NOMO-1 treated with DMSO at 0.1 percent for 48 hours (cell line): ENCODE measurements at regions not wholly inside any gene's neighbourhood (a gene's known extent, or its start where the extent isn't known, plus 50 kb on each side); places are given as distances from the start of the nearest gene placed in this dataset.
A peak's percentile ranks its signal among the peaks of the same experiment; 100 is the strongest.
"Not testable (repeated sequence)": the region's sequence is repeated elsewhere in the genome, so short reads cannot be mapped to it uniquely, and the experiment has no call there.

ENCODE experiments used
- DNase-seq: peaks from one replicate; lab custom pipeline; 2025; ENCODE audit not compliant: unreplicated experiment; lab: John Stamatoyannopoulos, UW

DNA sequence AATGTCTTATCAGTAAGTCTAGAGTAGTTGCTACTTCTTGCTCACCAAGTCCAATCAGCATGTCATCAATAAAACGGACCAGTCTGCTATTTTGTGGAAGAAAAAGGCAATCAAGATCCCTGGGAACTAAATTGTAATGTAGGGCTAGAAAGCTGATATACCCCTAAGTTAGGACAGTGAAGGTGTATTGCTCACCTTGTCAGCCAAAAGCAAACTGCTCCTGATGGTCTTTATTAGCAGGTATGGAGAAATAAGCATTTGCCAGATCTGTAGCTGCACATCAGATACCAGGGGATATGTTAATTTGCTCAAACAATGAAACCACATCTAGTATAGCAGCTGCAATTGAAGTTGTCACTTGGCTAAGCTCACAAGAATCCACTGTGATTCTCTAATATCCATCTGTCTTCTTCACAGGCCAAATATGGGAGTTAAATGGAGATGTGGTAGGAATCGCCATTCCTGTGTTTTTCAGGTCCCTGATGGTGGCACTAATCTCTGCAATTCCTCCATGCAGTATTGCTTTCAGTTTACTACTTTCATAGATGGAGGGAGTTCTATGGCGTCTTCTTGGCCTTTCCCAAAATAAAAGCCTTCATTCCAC lies 75.0 kb downstream of the TMEM237 start:
- no peak for DNase-seq

DNA sequence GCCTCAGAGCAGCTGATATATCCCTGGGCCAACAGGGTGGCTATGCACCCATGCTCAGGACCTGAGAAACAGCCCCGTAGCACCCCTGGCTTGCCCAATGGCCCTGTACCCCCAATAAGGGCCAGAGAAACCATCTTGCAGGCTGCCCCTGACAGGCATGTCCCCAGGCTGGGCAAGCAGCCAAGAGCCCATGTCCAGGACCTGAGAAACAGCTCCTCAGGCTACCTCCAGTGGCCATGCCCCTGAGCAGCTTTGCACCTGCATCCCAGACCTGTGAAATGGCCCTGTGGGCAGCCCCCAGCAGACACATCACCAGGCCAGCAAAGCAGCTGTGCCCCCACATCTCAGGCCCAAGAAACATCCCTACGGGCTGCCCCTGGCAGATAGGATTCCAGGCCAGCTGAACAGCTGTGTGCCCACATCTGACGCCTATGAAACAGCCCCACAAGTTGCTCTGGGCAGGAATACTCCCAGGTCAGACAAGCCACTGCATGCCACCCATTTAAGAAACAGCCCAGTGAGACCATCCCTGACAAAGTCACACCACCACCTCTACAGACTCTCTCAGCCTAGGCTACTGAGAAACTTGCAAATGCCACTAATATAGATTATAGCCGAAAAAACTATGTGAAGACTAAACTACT lies 84.1 kb downstream of the TMEM237 start:
- DNase-seq = no peak

DNA sequence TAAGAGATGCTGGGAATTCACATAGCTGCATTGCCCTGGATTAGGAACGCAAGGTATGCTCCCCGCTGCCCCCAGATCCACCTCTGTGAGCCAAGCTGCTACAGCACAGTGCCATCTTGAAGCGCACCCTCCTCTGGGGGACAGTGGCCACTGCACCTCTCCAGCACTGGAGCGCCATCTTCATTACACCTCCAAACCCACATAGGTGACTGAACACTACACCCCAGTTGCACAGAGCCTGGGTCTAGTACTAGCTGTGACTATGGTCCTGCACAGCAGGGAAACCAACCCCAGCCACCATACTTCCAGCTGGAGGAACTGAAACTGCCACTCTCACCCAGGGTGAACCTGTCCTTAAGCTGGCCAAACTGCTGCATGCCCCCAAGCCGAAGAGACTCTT lies 84.6 kb downstream of the TMEM237 start:
- DNase-seq = peak; percentile 51

DNA sequence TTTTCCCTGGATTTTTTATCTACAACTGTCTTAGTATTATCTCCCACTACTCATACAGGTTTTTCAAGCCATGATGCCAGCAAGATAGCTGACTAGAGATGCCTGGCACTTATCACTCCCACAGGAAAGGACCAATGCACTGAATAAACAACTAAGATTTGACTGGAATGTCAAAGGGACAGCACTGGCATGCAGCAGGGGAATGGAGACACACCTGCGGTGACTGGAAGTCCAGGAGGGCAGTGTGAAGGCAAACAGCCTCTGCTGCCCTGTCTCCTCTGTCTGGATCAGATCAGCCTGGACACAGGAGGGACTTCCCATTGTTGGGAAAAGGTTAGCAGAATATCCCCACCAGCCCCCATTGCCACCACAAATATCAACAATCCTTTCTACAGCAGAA lies 85.1 kb downstream of the TMEM237 start:
- DNase-seq = no peak

DNA sequence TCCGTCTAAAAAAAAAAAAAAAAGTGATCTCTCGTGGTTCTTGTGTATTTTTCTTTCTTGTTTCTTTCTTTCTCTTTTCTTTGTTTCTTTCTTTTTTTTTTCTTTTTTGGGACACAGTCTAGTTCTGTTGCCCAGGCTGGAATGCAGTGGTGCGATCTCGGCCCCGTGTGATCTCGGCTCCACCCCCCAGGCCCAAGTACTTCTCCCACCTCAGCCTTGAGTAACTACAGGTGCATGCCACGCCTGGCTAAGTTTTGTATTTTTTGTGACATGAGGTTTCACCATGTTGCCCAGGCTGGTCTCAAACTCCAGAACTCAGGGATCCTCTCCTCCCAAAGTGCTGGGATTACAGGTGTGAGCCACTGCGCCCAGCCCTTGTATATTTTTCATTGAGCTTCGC lies 91.4 kb downstream of the TMEM237 start:
- no peak for DNase-seq

DNA sequence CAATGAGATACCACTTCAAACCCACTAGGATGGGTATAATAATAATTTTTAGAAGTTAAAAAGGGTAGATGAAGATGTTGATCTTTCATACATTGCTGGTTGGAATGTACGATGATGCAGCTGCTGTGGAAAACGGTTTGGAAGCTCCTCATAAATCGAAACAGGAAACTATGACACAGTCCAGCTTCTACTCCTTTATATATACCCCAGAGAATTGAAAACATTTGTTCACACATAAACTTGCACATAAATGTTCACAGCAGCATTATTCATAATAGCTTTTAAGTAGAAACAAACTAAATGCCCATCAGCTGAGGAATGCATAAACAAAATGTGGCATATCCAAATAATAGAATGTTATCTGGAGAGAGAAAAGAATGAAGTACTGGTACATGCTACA lies 95.0 kb downstream of the STRADB start:
- DNase-seq = no peak

DNA sequence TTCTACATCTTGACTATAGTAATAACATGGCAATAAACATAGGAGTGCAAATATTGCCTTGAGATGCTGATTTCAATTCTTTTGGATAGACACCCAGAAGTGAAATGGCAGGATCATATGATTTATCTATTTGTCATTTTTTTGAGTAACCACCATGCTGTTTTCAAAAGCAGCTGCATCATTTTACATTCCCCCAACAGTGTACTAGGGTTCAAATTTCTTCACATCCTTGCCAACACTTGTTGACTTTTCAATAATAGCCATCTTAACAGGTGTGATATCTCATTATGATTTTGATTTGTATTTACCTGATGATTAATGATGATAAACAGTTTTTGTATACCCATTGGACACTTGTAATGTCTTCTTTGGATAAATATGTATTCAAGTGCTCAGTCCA lies 90.8 kb downstream of the STRADB start:
- no peak for DNase-seq

DNA sequence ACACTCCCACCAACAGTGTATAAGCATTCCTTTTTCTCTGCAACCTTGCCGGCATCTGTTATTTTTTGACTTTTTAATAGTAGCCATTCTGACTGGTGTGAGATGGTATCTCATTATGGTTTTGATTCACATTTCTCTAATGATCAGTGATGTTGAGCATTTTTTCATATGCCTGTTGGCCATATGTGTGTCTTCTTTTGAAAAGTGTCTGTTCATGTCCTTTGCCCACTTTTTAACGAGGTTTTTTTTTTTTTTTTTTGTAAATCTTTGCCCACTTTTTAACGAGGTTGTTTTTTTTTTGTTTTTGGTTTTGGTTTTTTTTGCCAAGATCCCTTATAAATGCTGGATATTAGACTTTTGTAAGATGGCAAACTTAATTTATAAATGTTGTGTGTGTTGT lies 87.7 kb downstream of the STRADB start:
- DNase-seq = not testable (repeated sequence)

DNA sequence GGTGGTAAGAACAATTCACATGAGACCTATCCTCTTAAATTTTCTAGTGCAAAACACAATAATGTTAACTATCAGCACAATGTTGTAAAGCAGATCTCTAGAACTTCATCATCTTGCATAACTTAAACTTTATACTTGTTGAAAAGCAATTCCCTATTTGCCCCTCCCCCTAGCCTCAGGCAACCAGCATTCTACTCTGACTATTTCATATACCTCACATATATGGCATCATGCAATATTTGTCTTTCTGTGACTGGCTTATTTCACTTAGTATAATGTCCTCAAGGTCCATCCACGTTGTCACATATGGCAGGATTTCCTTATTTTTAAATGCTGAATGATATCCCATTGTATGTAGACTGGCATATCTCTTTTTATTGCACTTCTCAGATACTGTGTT lies 86.5 kb downstream of the STRADB start:
- DNase-seq = no peak

DNA sequence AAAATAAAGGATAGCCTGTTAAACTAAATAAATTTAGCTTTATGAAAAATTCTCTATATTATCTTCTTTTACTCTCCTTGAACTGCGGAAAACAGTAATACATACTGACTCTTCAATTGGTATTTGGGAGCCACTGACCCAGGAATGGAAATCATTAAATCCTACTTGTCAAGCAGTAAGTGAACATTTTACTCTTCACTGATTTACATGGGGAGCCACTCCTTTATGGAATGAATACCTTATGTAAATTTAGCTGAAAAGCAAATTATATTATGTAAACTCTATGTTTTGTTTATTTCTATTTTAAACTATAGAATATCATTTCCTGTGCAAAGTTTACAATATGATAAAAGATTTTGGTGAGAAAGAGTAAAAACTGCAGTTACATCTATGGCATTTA lies 85.2 kb downstream of the STRADB start:
- DNase-seq = no peak

DNA sequence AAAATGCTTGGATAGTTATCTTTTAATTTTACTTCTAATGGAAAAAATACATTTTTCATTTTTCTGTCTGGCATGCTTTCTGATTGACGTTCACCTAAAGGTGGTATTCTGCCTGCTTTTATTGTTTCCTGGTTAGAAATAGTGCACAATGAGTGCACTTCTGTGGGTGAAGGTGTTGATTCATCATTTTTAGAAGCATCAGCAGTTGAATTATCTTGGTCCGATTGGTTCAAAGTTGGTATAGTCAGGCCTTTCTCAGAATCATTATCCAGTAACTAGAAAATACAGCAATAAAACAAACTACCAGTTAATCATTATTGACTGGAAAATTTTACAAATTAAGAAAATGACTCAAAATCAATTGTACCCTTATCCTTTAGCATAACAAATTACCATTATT lies 84.5 kb downstream of the STRADB start:
- DNase-seq = no peak

DNA sequence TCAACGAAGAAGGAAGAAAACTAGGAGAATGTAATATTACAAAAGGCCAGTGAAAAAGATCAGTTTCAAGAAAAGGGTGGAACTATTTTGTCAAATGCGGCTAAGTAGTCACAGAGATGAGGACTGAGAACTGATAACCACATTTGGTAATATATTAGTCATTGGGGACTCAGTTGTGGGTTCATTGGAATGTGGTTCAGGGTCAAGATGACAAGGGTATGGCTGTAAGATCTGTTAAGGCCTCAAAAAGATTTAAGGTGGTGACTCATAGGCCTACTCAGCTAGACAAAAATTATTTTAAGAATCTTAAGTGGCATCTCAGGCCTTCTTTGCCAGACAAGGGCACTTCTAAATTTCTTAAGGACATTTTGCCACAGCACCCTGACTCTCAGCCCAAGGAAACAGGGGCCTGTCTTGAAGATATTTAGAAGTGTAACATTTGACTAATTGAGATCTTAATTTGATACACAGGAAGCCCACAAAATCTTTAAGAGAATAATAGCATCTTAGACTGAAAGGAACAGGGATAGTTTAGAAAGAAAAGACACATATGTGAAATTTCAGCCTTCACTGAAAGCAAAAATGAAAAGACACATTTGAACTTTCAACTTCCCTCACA lies 81.3 kb downstream of the STRADB start:
- no peak for DNase-seq
